OCI-LY1 (cell line): ENCODE measurements at regions not wholly inside any gene's neighbourhood (a gene's known extent, or its start where the extent isn't known, plus 50 kb on each side); places are given as distances from the start of the nearest gene placed in this dataset.

Experiments
- H2AFZ ChIP-seq: fragments of 200-600 bp; sonication (generic), shearing (Covaris generic); 2 replicates; pipeline ENCODE4 v1.6.0; 2014; ENCODE audit warnings: antibody characterized with exemption, mild to moderate bottlenecking, low read length
- H3F3A ChIP-seq: fragments of 200-600 bp; sonication (generic), shearing (Covaris generic); 2 replicates; pipeline ENCODE4 v1.6.0; 2014; ENCODE audit warnings: mild to moderate bottlenecking, antibody characterized with exemption, low read length, moderate library complexity; ENCODE audit not compliant: insufficient read depth
- H3K27ac ChIP-seq: fragments of 200-600 bp; sonication (generic); 2 replicates; pipeline ENCODE4 v1.5.1; 2014; ENCODE audit warnings: low read length, mixed run types, mild to moderate bottlenecking, low read depth; ENCODE audit not compliant: poor library complexity, severe bottlenecking
- H3K27me3 ChIP-seq: fragments of 200-600 bp; sonication (generic); 2 replicates; pipeline ENCODE4 v1.6.0; 2014; ENCODE audit warnings: antibody characterized with exemption, mild to moderate bottlenecking, low read length, moderate library complexity; ENCODE audit not compliant: insufficient read depth
- H3K36me3 ChIP-seq: fragments of 200-600 bp; sonication (generic); 2 replicates; pipeline ENCODE4 v1.6.1; 2014; ENCODE audit warnings: mild to moderate bottlenecking, antibody characterized with exemption, low read length, moderate library complexity, mixed read lengths; ENCODE audit not compliant: insufficient read depth
- H3K4me1 ChIP-seq: fragments of 200-600 bp; sonication (generic); 2 replicates; pipeline ENCODE4 v1.5.1; 2014; ENCODE audit warnings: mild to moderate bottlenecking, low read length, moderate library complexity; ENCODE audit not compliant: insufficient read depth, severe bottlenecking
- H3K4me2 ChIP-seq: fragments of 200-600 bp; sonication (generic), shearing (Covaris generic); 2 replicates; pipeline ENCODE4 v1.6.1; 2014; ENCODE audit warnings: low read length
- H3K4me3 ChIP-seq: fragments of 200-600 bp; sonication (generic); 2 replicates; pipeline ENCODE4 v1.5.1; 2014; ENCODE audit warnings: low read length, low read depth, mild to moderate bottlenecking, mixed read lengths; ENCODE audit not compliant: poor library complexity, severe bottlenecking
- H3K79me2 ChIP-seq: fragments of 200-600 bp; shearing (Covaris generic); 2 replicates; pipeline ENCODE4 v1.6.1; 2016; ENCODE audit warnings: mixed run types, low read length, mixed read lengths; ENCODE audit not compliant: insufficient read depth
- H3K9ac ChIP-seq: fragments of 200-600 bp; sonication (generic), shearing (Covaris generic); 2 replicates; pipeline ENCODE4 v1.6.1; 2014; ENCODE audit warnings: mild to moderate bottlenecking, low read length, mixed read lengths
- H3K9me2 ChIP-seq: fragments of 200-600 bp; sonication (generic), shearing (Covaris generic); 2 replicates; pipeline ENCODE4 v1.6.1; 2014; ENCODE audit warnings: low read depth, mild to moderate bottlenecking, low read length, mixed read lengths
- H3K9me3 ChIP-seq: fragments of 200-600 bp; shearing (Covaris generic); 2 replicates; pipeline ENCODE4 v1.6.1; 2014; ENCODE audit warnings: low read length, mixed read lengths
- H4K20me1 ChIP-seq: fragments of 200-600 bp; sonication (generic), shearing (Covaris generic); 2 replicates; pipeline ENCODE4 v1.6.0; 2016; ENCODE audit warnings: mild to moderate bottlenecking, low read length; ENCODE audit not compliant: insufficient read depth
- CTCF ChIP-seq: fragments of 200-600 bp; sonication (generic), shearing (Covaris generic); IDR thresholded peaks from 2 replicates; pipeline ENCODE4 v1.5.1; 2017; ENCODE audit warnings: mild to moderate bottlenecking, antibody characterized with exemption, low read length, moderate library complexity, mixed read lengths
- EZH2 ChIP-seq: fragments of 200-600 bp; sonication (generic), shearing (Covaris generic); IDR thresholded peaks from 2 replicates; pipeline ENCODE4 v1.8.0; 2017; ENCODE audit warnings: borderline replicate concordance, mixed run types, mild to moderate bottlenecking, antibody characterized with exemption, low read length, moderate library complexity, mixed read lengths

DNA sequence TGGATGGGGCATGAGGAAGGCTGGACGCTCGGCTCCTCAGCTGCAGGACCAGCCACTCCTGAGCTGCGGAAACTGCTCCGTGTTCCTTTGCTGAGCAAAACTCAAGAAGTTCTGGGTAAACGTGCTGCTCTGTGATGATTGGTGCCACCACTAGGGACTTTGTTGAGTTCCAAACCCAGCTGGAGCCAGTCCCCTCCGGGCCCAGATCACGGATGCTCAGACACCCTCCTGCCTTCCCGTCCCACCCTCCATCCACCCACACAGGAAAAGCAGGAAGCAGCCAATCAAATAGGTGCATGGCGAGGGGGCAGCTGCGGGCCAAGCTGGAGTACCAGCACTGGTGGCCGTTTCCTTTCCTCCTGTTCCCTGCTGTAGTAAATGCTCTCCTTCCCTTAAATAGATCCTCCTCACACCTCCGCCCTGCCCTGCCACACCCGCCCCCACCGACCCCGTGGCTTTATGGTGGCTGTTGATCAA is 68.0 kb downstream of the ADRA2C start:
- H3K9me2 ChIP-seq: no peaks in the 10 kb centered on the region
- no peak overlapping the region for H3K27ac ChIP-seq
- H3K9ac ChIP-seq: no peak overlapping the region
- H3K79me2 ChIP-seq: no peaks in the 10 kb centered on the region
- no peaks in the 10 kb centered on the region for H3F3A ChIP-seq
- H3K27me3 ChIP-seq: no peaks in the 10 kb centered on the region
- H3K4me2 ChIP-seq: no peak overlapping the region
- no peak overlapping the region for H3K4me3 ChIP-seq
- TF ChIP-seq EZH2 (no peak), CTCF (no peak)
- no peaks in the 10 kb centered on the region for H3K36me3 ChIP-seq
- no peaks in the 10 kb centered on the region for H4K20me1 ChIP-seq
- no peaks in the 10 kb centered on the region for H3K4me1 ChIP-seq
- no peaks in the 10 kb centered on the region for H3K9me3 ChIP-seq
- H2AFZ ChIP-seq: no peak overlapping the region

- H3K4me1 ChIP-seq: no peaks in the 10 kb centered on the region
- H3K4me3 ChIP-seq: no peak overlapping the region
- H3K79me2 ChIP-seq: no peaks in the 10 kb centered on the region
- no peak overlapping the region for H2AFZ ChIP-seq
- TF ChIP-seq CTCF: no peak
- TF ChIP-seq EZH2: no peak
- no peaks in the 10 kb centered on the region for H3K9me3 ChIP-seq
- no peaks in the 10 kb centered on the region for H4K20me1 ChIP-seq
- no peak overlapping the region for H3K9ac ChIP-seq
- H3K27me3 ChIP-seq: no peaks in the 10 kb centered on the region
- H3K36me3 ChIP-seq: no peaks in the 10 kb centered on the region
- no peak overlapping the region for H3K27ac ChIP-seq
- H3K4me2 ChIP-seq: no peak overlapping the region
- no peaks in the 10 kb centered on the region for H3F3A ChIP-seq
- H3K9me2 ChIP-seq: no peaks in the 10 kb centered on the region
These were observed 68.7 kb downstream of the ADRA2C start for GRCh38 chr4:3834663-3835521.

DNA sequence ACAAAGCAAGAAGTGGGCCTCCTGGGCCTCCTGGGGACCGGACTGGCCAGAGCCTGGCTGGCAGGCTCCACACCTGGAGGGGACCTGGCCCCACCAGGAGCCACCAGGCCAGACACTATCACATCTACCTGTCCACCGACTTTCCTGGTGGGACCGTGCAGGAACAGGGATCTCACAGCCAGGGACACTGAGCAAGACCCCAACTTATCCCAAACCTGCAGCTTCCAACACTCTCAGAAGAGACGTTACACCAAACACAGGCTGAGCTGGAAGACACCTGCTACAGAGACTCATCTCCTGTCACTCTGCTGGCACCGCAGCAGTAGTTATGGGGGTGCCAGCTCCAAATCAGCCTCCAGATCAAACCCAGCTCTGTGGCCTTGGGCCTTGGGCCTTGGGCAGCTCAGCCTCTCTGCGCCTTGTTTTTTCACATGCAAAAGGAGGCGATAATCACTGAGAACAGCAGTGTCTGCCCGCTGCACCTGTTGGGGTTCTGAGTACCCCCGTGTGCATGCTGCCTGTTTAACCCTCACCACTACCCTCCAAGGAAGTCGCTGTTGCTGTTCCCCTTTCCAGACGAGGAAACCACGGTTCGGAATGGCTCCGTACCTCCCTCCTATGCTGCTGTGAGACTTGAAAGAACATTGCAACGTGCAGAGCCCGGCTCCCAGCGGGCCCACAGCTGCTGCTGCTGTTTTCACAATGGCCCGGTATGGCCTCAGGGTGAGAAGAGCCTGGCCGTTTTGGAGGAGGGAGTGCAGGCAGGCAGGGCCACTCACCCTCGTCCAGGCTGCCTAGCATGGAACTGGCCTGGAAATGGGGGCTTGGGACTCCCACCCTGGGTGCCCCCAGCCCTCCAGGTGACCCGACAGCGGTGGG is 69.6 kb downstream of the ADRA2C start:
- H3K79me2 ChIP-seq: no peaks in the 10 kb centered on the region
- no peaks in the 10 kb centered on the region for H3K9me2 ChIP-seq
- H4K20me1 ChIP-seq: no peaks in the 10 kb centered on the region
- H3K36me3 ChIP-seq: no peaks in the 10 kb centered on the region
- H3K4me3 ChIP-seq: no peak overlapping the region
- H3K27me3 ChIP-seq: no peaks in the 10 kb centered on the region
- no peak overlapping the region for H2AFZ ChIP-seq
- no peak overlapping the region for H3K4me2 ChIP-seq
- H3K27ac ChIP-seq: no peak overlapping the region
- no peaks in the 10 kb centered on the region for H3K4me1 ChIP-seq
- no peaks in the 10 kb centered on the region for H3F3A ChIP-seq
- H3K9me3 ChIP-seq: no peaks in the 10 kb centered on the region
- H3K9ac ChIP-seq: no peak overlapping the region
- TF ChIP-seq EZH2: no peak
- TF ChIP-seq CTCF: no peak
